ENCODE measurements at regions not wholly inside any gene's neighbourhood (a gene's known extent, or its start where the extent isn't known, plus 50 kb on each side); places are given as distances from the start of the nearest gene placed in this dataset.

GRCh38 chr7:132683896-132684690 is 107.8 kb upstream of the PLXNA4 start:
- TF ChIP-seq, protein P1, sequence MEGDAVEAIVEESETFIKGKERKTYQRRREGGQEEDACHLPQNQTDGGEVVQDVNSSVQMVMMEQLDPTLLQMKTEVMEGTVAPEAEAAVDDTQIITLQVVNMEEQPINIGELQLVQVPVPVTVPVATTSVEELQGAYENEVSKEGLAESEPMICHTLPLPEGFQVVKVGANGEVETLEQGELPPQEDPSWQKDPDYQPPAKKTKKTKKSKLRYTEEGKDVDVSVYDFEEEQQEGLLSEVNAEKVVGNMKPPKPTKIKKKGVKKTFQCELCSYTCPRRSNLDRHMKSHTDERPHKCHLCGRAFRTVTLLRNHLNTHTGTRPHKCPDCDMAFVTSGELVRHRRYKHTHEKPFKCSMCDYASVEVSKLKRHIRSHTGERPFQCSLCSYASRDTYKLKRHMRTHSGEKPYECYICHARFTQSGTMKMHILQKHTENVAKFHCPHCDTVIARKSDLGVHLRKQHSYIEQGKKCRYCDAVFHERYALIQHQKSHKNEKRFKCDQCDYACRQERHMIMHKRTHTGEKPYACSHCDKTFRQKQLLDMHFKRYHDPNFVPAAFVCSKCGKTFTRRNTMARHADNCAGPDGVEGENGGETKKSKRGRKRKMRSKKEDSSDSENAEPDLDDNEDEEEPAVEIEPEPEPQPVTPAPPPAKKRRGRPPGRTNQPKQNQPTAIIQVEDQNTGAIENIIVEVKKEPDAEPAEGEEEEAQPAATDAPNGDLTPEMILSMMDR (IDR thresholded peaks at IDR 0.05; ENCODE audit: borderline replicate concordance, extremely low read depth, low read length, poor library complexity, severe bottlenecking) = no peak
- TF ChIP-seq EZH2 (IDR thresholded peaks at IDR 0.05; ENCODE audit: borderline replicate concordance, low read depth, low read length, severe bottlenecking) = no peak

All from DND-41 (cell line).